GM21526 (cell line): ENCODE measurements at regions not wholly inside any gene's neighbourhood (a gene's known extent, or its start where the extent isn't known, plus 50 kb on each side); places are given as distances from the start of the nearest gene placed in this dataset.

Experiments
- ATAC-seq: cut with Tn5 transposase; IDR thresholded peaks from one replicate; pipeline ENCODE4 v1.9.1; 2021; ENCODE audit warnings: moderate library complexity; ENCODE audit not compliant: unreplicated experiment, low FRiP score

GRCh38 chr2:18814387-18814786 lies 225.0 kb upstream of the NT5C1B start:
- no peak for ATAC-seq

- ATAC-seq = no peak
Measured at GRCh38 chr2:18804536-18804935, 215.2 kb upstream of the NT5C1B start.

DNA sequence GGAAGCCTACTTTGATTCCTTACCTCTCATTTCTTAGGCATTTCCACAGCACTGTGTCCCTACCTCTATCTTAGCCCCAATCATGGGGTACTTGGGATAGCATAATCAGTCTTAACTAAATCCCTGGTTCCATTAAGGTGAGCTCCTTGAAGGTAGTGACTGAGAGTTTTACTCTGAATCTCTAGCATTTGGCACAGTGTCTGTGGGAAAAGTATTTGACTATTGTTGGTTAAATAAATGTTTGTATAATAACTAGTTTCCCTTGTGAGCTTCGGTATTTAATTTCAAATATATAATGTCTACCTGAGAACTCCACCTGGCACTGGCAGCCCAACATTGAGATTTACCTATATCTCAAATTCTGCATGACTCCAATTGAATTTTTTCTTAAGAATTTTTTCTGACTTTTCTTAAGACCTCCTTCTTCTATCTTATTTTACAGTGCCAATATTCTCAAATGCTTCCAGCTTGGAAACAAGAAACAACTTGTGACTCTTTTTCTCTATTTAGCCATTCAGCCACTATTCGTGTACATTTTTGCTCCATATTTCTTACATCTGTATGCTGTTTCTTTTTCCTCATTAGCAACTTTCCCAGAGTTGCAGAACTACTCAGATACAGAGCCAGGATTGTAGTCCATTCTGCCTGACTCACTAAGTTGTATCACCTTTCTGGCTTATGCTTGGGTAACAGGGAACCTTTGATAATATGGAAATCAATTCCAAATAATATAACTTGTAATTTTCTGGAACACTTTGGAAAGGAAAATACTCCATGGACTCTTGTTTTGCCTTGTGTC lies 214.0 kb upstream of the NT5C1B start:
- ATAC-seq = no peak

DNA sequence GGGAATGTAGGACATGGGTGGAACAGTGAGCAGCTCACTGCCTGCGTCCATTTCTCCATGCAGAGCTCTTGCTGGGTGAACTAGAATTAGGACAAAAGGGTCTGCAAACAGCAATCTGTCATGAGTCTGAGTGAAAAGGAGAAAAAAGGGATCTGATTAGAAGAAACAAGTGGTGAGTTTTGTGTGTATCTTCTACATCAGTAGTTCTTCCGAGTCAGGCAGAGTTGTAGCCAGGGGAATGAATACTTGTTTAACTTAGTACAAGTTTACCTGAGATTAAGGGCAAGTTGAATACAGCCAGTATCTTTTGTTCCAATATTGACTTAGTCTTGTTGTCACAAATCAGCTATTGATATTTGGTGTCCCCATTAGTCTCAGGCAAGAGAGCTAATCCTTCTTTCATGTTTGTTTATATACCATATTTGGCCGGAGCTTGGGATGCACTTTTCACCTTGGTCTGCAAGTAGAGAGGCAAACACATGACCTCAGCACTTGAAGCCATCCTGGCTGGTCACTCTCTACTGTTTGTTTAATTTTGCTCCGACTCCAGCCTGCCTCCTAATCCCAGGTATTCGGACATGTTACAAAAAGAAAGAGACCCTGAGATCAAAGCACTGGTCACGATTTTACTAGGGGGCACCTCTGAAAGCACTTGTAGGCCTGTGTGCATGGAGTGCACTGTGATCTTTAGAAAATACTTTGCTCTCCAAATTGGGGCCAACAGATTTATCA lies 211.0 kb upstream of the NT5C1B start:
- ATAC-seq = no peak

- no peak for ATAC-seq
Measured at GRCh38 chr2:18799397-18799796, 210.0 kb upstream of the NT5C1B start.

- ATAC-seq = no peak
Measured at GRCh38 chr2:18797133-18797845, 207.9 kb upstream of the NT5C1B start.

DNA sequence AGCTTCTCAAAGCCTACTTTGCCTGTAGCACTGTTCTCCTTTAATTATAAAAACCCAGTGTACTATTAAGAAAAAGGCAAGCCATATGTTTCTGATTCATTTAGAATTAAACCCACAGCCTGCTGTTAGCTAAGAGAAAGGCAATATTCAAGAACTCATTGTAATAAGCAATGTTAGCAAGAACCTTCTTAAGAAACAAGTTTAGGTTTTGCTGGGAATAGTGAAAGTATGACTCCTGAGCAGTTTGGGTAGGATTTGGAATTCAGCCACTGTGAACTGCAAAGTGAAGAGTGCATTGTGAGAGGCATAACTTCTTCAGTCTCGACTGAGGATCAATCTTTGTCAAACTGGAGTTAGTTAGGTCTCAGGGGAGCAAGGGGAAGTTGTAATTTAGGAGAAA lies 206.5 kb upstream of the NT5C1B start:
- ATAC-seq = no peak

DNA sequence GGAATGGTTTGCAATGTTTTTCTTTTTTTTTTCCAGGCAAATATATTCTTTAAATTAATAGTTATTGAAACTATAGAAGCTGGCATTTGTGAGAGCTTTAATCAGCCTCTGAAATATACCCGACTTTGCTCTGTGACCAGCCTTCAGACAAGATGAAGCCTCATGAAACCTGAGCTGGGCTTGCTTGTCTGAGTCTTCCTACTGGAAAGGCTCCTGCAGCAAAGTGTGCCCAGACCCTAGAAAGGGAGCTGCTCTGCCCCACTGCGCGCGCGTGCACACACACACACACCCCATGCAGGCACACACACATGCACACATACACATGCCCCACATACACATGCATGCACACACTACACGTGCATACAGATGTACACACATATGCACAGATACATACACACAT lies 203.3 kb upstream of the NT5C1B start:
- ATAC-seq = no peak

GRCh38 chr2:18792226-18792629 lies 202.9 kb upstream of the NT5C1B start:
- no peak for ATAC-seq

GRCh38 chr2:18791172-18791797 lies 201.9 kb upstream of the NT5C1B start:
- ATAC-seq = no peak

DNA sequence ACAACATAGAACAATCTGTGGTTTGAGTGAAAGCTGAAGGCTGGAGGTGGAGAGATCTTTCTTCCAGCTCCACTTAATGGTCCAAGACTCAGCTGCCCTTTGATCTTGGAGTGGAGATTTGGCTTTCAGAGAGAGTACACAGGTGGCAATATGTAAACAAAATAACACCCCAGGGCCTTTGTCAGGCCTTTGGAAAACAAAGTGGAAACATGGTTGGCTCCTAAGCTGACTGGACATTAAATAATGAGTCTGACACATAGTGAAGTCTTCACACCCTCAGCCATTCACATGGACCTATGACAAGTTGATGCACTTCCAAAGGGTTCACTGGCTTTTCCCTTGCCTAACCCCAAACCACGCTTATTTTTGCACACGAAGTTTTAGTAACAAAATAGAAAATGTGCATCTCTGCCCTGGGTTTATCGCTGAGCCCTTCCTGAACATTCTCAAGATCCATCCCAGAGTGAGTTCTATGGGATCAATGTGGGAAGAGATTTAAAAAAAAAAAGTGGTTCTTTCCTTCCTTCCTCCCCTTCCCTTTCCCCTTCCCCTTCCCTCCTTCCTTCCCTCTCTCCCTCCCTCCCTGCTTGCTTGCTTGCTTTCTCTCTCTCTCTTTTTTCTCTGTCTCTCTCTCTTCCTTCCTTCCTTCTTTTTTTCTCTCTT lies 201.3 kb upstream of the NT5C1B start:
- ATAC-seq = no peak

DNA sequence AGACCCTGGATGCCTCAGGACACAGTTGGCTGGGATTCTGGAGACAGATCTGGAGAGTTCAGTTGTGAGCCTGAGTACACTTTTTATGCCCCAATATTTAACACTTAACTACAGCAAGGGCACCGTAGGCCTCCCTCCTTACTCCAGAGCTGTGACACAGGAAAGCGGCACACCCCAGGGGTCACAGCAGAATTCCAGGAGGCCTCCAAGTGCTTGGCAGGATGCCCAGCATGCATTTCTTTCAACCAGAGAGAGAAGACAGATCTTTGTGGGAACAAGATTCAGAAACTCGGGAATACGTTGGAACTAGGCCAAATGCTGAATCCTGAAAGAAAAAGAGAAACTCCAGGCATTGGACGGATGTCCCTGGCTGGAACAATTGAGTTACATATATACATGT lies 199.2 kb upstream of the NT5C1B start:
- no peak for ATAC-seq

GRCh38 chr2:18787726-18788125 lies 198.4 kb upstream of the NT5C1B start:
- ATAC-seq = no peak

- no peak for ATAC-seq
Measured at GRCh38 chr2:18784245-18784644, 194.9 kb upstream of the NT5C1B start.

- ATAC-seq = no peak
Measured at GRCh38 chr2:18781541-18782280, 192.3 kb upstream of the NT5C1B start.

- no peak for ATAC-seq
Measured at GRCh38 chr2:18777250-18777812, 188.0 kb upstream of the NT5C1B start.

DNA sequence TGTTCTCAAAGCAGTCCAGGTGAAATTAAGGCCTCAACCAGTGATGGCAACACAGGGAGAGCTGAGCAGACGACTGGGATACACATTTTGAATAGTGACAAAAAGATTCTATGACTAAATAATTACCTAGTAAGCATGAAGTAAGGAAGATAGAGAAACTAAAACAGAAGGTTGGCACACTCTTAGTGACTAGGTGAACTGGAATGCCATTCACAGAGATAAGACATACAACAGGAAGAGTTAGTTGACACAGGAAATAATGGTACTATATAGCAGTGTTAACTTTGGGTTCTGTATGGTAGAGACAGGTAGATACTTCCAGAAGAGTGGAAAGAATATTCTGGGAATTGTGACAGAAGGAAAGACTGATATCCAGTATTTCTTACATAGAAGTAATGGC lies 181.8 kb upstream of the NT5C1B start:
- ATAC-seq = no peak

- ATAC-seq = no peak
Measured at GRCh38 chr2:18763338-18763737, 174.0 kb upstream of the NT5C1B start.

- ATAC-seq = no peak
Measured at GRCh38 chr2:18762667-18763066, 173.3 kb upstream of the NT5C1B start.
